Embryonic facial prominence (tissue), 1 donor: ENCODE measurements at regions not wholly inside any gene's neighbourhood (a gene's known extent, or its start where the extent isn't known, plus 50 kb on each side); places are given as distances from the start of the nearest gene placed in this dataset.
"Not testable (repeated sequence)": the region's sequence is repeated elsewhere in the genome, so short reads cannot be mapped to it uniquely, and the experiment has no call there.

Experiments used
- DNase-seq: peaks from one replicate; pipeline ENCODE4 v3.0.0-alpha.2; 2016; ENCODE audit errors: extremely low spot score

DNA sequence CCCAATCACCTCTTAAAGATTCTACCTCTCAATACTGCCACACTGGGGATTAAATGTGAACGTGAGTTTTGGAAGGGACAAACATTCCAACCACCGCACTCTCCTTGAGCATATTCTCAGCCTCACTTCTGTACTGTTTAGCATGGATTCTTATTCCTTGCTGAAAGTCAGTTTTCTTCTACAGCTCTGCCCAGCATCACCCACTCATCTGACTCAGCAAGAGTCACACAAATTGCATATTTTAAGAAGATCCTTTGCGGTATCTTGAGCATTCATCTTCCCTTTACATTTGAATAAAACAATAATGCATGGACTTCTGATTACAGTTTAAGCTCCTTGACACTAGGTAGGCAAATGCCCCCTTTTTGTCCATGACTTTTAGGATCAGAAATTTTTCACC lies 251.6 kb upstream of the MKLN1 start:
- no peak for DNase-seq

DNA sequence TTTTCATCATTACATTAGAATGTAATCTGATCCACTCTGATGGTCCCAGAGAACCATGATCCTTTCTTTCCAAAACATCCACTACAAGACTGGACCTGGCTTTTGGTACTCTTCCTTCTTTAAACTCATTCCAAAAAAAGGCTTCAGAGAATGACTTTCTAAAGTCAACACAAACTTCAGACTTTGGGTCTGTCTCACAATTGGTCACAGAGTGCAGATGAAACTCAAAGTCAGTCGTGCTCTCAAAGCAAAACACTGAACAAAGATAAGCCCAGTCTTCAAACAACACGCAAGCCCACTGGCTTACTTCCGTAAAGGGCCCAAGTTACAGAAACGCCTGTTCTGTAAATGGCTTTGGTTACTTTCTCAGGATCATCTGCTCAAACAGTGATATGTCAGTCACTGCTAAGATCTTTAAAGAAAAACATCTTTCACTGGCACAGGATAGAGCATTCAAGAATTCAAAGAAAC lies 250.9 kb upstream of the MKLN1 start:
- no peak for DNase-seq

DNA sequence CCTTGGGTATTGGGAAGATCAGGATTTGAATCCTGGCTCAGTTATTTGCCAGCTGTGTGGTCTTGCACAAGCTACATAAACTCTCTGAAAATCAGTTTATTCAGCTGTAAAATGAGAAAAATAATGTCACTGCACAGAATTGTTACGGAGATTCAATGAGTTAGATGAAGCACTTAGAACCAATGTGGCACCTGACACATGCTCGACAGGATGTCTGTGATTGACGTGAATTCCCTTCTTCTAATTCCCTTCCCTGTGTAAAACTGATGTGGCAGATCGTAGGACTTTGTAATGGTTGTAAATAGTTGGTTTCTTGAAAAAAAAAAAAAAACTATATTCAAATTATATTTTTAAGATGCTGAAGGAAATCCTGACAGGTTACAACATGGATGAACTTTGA lies 249.9 kb upstream of the MKLN1 start:
- DNase-seq = no peak

DNA sequence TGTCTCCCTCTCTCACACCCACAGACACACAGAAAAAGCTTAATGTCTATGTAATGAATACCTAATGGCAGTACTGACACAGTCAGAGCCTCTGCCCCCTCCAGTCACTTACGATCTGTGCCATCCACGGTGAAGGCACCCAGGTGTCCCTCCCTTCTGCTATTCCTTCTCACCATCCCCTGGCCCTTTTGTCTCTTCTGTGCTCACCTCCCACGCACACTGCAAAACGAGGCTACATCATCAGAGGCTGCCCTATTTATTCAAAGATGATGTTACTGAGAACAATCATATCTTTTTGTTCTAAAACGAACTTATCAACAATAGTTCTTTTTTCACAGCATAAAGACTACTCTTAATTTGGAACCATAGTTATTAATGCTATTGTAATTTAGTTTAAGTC lies 246.9 kb upstream of the MKLN1 start:
- no peak for DNase-seq

DNA sequence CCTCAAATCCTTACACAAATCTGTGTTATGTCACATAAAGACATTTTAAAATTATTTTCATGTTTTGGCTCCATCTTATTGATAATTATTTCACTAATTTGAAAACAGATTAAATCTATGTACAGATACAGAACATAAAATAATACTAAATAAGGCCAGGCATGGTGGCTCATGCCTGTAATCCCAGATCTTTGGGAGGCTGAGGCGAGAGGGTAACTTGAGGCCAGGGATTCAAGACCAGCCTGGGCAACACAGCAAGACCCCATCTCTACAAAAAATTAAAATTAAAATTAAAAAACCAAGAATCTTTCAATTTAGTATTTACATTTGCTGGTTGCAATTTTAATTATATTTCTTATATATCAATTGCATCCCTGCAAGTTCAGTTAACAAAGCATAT lies 246.4 kb upstream of the MKLN1 start:
- no peak for DNase-seq

DNA sequence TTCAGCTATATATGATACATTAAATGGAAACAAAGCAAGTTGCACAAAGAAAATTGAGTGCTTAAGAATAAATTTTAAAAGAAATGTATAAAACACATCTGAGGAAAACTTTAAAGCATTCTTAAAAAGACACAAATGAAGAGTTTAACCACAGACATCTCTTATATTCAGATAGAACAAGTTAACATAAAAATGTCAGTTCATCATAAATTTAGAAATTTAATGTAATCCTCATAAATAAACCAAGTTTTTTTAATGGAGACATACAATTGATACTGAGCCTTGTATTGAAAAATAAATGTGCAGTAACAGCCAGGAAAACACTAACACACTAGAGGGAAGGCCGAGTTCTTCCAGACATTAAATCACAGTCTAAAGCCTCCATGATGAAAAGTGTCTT lies 243.9 kb upstream of the MKLN1 start:
- DNase-seq = no peak

DNA sequence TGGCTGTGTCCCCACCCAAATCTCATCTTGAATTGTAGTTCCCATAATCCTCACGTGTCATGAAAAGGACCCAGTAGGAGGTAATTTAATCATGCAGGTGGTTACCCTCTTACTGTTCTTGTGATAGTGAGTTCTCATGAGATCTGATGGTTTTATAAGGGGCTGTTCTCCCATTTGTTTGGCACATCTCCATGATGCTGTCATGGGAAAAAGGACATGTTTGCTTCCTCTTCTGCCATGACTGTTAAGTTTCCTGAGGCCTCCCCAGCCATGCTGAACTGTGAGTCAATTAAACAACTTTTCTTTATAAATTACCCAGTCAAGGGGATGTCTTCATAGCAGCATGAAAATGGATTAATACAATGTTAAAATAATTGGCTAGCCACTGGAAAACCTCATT lies 243.3 kb upstream of the MKLN1 start:
- not testable (repeated sequence) for DNase-seq

DNA sequence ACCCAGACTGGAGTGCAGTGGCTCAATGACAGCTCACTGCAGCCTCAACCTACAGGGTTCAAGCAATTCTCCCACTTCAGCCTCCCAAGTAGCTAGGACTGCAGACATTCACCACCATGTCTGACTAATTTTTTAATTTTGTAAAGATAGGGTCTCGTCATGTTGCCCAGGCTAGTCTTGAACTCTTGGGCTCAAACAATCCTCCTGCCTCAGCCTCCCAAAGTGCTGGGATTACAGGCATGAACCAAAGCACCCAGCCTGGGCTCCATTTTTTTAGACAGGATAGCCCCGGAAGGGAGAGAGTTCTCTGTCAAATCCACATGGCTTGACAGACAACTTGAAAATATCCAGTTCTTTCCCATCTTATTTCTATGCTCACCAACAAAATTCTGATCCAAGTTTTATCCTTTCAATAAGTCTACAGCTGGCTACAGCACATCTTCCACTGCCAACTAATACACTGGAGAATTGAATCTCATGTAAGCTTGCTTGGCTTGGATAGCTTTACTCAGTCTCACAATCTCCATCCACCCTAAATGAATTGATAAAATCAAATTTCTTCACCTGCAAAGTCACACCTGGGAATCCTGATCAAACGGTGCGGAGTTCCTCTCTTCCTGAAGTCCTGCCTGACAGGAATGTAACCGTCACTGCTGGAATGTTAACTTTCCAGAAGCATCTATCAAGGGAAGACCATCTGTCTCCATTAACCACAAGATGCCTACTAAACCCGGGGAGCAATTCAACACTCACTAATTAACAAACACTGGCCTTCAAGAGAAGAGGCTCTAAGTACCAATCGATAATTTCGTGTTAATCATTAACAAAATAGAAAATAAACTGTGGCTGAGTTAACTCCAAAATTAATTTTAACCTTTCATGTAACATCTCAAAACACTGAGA lies 239.7 kb upstream of the MKLN1 start:
- DNase-seq = no peak

DNA sequence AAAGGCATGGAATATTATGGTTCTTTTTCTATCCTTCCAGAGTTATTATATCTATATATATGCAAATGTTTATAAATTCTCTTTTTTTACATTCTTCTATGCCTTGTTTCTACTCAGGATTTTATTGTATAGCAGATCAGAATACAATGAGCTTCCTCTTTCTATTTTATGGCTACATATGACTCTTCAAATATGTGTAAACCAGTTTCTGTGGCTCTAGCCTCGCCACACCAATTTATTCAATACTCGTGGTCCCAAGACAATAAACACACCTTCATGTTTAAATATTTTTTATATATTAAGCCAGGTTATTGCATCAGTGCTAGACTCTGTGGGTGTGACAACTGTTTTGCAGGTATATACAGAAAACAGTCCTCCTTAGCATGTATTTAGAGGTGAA lies 237.5 kb upstream of the MKLN1 start:
- DNase-seq = no peak

DNA sequence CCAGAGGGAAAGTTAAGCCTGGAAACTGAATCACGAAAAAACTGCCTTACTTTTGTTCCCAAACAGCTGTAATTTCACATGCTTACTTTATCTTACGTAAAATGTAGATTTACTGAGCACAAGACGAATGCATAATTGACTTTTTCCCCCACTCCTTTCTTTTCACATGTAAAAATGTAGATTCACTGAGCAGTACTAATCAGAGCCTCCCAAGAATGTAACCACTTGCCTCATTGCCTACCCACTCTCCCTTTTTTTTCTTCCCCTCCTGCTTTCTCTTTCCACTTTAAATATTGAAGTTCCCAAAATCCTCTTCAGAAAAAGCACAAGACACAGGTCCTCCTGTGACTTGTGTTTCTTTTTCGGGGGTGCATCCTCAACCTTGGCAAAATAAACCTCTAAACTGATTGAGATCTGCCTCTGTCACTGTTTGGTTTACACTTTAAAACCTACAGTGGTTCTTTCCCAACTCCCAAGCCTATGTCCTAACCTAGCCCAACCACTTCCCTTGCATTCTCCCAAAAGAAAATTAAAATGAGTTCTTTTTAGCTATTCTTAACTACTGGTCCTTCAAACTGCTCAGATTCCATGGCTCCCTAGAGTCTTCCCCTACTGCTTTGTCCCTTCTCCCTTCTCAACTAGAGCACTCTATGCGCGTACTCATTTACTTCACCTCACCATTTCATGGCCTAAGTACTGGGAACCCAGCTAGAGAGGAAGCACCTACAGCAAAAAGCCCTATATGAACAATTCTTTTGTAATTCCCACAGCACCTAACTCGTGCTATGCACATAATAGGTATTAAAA lies 236.6 kb upstream of the MKLN1 start:
- DNase-seq = no peak

DNA sequence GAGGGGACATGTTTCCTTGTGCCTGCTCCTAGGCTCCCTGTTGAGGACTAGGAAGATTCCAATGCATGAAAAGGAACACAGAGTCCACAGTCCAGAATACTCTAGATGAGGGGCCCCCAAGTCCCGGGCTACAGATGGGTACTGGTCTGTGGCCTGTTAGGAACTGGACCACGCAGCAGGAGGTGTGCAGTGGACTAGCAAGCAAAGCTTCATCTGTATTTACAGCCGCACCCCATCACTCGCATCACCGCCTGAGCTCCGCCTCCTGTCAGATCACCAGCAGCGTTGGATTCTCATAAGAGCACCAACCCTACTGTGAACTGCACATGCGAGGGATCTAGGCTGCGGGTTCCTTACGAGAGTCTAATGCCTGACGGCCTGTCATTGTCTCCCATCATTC lies 233.0 kb upstream of the MKLN1 start:
- no peak for DNase-seq

DNA sequence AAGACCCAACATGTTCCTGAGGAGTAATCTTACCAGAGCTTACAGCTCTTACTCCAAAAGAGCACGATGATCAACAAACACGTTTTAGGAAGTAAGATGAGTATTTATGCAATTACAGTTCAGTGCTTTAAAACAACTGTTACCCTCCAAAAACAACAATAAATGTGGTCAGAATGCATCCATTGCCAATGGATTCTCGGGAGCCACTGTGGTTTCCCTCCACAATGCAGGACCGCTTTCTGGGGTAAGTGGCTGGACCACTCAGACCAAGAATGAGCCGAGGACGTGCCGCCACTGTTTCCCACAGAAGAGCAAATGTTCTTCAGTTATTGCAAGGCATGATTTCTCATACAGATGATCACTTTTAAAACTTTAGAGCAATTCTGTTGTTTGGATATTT lies 232.3 kb upstream of the MKLN1 start:
- DNase-seq = no peak

DNA sequence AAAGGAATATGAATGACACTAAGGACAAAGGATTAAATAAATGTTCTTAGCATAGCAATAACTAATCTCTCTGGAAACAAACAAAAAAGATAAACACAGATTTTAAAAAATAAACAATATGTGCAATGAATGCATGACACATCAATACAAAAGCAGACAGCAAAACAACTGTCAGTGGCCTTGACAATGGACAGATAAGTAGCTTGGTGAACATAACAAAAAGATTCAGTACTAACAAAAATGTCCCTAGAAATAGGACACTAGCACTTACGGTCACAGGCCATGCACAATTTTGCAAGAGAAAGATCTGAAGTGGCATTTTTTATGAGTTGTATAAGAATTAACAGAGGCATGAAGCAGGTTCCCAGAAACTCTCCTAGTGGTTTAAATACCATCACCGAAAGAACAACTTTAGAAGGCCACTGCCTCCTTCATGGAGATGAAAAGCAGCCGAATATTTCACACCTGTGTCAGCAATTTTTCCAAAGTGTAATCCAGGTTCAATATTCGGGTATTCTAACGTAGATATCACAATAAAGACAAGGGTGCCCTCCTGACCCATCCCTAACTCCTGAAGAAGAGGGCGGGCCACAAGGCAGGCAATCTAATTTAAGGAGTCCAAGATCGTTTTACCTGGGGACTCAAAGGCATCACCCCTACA lies 231.3 kb upstream of the MKLN1 start:
- no peak for DNase-seq

DNA sequence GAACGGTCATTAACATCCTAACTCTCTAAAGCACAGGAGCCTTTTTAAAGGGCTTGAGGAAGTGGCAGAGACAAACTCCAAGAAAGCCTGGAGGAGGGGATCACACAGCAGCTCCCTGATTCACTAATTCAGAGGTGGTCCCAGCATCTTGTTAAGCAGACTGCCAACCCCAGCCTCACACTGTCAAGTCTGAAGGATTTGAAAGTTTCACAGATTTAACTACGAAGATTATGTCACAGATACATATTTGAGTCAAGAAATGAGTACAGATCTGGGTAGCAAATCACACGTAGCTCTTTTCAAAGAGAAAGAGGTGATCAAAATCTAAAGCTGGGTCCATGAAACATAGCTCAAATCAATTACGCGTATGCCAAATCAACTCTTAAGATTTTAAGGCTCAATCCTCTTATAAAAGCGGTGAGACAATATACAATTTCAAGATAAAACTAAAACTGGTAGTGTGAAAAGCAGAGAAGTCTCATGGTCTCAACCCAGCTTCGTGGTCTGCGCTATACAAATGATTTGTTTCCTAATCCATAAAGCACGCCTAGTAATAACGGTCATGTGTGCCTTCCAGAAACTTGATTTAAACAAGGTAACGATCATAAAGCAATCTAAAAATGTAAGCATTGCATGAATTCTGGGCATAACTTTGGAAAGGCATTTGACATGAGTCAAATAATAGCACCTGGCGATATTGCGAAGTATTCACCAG lies 229.9 kb upstream of the MKLN1 start:
- DNase-seq = no peak

DNA sequence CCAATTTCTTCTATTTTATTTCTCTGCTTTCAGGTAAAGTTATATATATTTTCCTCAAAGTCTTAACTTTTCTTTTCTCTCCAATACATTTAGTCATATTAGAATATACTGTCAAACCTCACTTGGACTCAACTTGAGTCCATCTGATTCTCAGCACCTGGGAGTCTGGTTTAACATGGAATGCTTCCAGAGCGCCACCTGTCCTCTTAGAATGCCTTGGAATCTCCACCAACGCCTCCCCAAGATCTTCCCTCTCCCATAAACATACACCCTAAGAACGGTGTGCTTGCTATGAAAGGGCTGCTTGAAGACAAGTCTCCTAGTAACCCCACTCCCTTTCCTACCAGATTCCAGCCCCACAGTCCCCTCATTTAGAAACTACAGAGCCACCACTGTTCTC lies 229.1 kb upstream of the MKLN1 start:
- DNase-seq = no peak

DNA sequence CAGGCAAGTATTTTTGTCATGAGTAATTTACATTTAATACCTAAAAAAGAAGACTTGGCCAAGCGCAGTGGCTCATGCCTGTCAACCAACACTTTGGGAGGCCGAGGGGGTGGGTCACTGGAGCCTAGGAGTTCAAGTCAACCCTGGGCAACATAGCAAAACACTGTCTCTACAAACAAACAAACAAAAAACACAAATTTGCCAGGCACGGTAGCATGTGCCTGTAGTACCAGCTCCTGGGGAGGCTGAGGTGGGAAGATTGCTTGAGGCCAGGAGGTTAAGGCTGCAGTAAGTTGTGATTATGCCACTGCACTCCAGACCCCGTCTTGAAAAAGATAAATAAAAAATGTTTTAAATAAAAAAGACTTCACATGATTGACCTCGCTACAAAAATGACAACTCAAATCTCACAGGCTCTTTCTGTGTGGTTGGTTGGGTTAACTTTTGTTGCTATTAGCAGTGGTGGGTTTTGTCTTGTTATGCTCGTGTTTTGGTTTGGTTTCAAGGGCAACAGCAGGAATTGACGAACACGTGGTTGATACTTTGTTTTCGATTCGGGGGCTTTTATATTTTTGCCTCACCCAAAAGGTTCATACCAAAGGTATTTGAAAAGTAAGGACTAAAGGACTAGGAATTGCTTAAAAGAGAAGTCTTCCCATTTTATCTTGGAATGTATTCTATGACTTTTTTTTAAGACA lies 227.2 kb upstream of the MKLN1 start:
- DNase-seq = no peak

DNA sequence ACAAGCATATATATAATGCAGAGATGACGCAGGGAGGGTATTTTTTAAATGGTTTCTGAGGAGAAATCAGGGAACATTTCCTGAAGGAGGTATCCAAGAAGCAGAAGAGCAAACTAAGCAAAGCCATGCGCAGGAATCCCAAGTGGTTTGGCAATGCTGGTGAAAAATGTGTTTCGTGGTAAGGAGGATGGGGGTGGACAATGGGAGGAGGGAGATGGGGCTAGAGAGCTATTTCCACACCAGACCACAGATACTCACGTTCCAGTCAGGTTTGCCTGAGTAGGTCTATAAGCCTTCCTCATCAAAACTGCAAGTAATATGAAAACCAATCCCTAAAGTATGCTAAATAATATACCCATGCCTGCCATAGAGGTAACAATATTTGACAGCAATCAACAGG lies 223.7 kb upstream of the MKLN1 start:
- DNase-seq = no peak

DNA sequence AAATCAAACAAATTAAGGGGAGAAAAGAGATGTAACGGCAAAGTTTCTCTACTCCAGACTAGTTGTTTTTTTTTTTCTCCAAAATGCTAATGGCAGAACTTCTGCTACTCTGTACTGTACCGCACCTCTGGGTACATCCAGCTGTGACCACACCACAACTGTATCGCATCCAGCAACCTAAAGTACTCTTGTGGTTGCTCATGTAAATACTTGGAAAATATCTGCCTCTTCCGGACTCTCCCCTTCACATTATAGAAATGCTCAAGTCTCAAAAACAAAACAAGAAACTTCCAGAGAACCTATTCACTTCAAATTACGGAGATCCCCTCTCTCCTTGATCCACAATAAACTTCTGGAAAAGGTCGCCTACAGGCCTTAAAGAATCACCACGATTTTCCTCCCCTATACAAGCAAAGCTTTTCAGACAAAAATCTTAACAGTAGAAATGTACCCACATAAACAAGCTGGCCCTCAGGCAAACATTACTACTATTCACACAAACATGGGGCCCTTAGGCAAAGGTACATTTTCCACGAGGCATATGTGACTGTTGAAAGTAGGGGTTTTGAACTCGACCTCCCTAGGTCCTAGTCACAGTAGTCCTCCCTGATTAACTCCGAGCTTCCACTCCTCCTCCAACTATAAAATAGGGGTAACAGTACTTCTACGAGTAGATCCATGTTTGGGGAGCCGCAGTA lies 222.9 kb upstream of the MKLN1 start:
- no peak for DNase-seq

DNA sequence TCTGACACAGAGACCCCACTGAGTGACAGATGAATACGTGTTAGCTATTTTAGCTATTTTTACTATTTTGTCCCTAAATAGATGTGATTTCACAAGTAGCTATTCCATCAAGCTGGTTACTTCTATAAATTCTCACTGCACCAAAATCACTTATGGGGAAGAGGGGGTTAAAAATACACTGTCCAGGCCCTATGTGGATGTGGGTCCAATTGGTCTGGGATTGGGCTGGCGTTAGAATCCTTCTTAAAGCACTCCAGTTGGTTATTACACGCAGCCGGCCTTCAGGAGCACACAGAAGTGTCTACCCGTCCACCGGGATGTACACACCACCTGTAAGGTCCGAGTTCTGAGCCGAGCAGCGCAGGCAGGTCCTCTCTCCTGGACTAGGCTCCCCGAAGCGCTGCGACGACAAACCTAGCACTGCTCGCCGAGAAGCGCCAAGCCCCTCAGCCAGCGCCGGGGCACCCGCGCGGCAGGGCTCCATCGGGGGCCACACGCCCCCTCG lies 222.3 kb upstream of the MKLN1 start:
- no peak for DNase-seq
